ACC112 (cell line): ENCODE measurements at regions not wholly inside any gene's neighbourhood (a gene's known extent, or its start where the extent isn't known, plus 50 kb on each side); places are given as distances from the start of the nearest gene placed in this dataset.

Source experiments
- H2AFZ ChIP-seq: fragments of 200-600 bp; sonication (generic); one replicate; pipeline ENCODE4 v1.6.0; 2017; ENCODE audit warnings: antibody characterized with exemption, low read length; ENCODE audit not compliant: unreplicated experiment
- H3K27ac ChIP-seq: fragments of 200-600 bp; sonication (generic); 2 replicates; pipeline ENCODE4 v1.5.1; 2014; ENCODE audit warnings: low read depth, mild to moderate bottlenecking, antibody characterized with exemption, low read length, moderate library complexity
- H3K27me3 ChIP-seq: fragments of 200-600 bp; sonication (generic); 2 replicates; pipeline ENCODE4 v1.6.1; 2014; ENCODE audit warnings: mild to moderate bottlenecking, antibody characterized with exemption, low read length, moderate library complexity, mixed read lengths; ENCODE audit not compliant: insufficient read depth
- H3K36me3 ChIP-seq: fragments of 200-600 bp; sonication (generic); 2 replicates; pipeline ENCODE4 v1.6.1; 2016; ENCODE audit warnings: mild to moderate bottlenecking, antibody characterized with exemption, low read length, moderate library complexity, mixed read lengths; ENCODE audit not compliant: insufficient read depth
- H3K4me1 ChIP-seq: fragments of 200-600 bp; sonication (generic); one replicate; pipeline ENCODE4 v1.6.1; 2016; ENCODE audit warnings: low read length, mixed read lengths; ENCODE audit not compliant: insufficient read depth, unreplicated experiment, control insufficient read depth
- H3K4me3 ChIP-seq: fragments of 200-600 bp; sonication (generic); 2 replicates; pipeline ENCODE4 v1.5.1; 2014; ENCODE audit warnings: mild to moderate bottlenecking, low read depth, low read length
- H3K79me2 ChIP-seq: fragments of 200-600 bp; sonication (generic); one replicate; pipeline ENCODE4 v1.6.0; 2016; ENCODE audit warnings: low read length; ENCODE audit not compliant: control insufficient read depth, unreplicated experiment, insufficient read depth

DNA sequence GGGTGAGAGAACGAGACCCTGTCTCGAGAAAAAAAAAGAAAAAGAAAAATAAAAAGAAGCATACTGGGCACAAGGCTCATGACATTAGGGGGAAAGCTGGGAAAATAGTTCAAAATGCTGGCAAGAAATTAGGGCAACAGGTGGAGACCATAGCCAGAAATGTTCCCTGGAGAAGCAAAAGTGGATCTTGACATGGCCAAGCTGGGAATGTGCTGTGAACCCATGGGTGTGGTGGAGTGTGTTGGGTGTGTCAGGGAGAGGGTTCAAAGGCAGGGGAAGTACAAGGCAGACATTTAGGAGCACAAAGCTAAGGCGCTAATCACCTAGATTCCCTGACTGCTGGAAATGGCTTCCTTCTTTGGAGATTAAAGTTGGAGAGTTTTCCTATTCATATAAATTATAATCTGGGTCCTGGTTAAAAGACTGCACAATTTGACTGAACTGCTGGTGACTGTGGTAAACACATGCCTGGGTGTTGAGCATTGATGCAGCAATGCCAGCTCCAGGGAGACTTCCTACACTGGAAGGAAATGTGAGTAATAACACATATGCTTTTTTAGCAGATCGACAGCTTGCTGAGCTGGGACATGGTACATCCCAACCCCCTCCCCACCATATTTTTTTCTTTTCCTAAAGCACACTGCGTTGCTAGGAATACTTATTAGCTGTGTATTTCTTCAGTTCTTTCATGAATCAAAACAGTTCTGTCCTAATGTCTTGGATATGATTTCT is 70.1 kb upstream of the ARHGAP21 start:
- Histone ChIP-seq H2AFZ (no peak overlapping the region), H3K27ac (no peak overlapping the region), H3K79me2 (no peaks in the 10 kb centered on the region), H3K27me3 (no peaks in the 10 kb centered on the region), H3K4me1 (peaks cover 8% of the 10 kb centered on the region), H3K4me3 (no peak overlapping the region), H3K36me3 (no peaks in the 10 kb centered on the region)

DNA sequence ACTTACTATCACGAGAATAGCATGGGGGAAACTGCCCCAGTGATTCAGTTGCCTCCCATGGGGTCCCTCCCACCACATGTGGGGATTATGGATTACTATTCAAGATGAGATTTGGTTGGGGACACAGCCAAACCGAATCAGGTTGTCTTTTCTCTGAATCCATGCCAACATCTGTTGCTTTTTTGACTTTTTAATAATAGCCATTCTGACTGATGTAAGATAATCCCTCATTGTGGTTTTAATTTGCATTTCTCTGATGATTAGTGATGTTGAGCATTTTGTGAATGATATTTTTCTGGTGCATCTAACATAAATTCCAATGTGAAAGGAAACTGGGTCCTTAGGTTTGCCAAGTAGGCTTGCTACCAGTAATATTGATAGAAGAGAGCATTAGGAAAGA is 69.0 kb upstream of the ARHGAP21 start:
- no peaks in the 10 kb centered on the region for H3K79me2 ChIP-seq
- H3K27me3 ChIP-seq, result no peaks in the 10 kb centered on the region
- H3K27ac ChIP-seq, result no peak overlapping the region
- no peak overlapping the region for H2AFZ ChIP-seq
- no peaks in the 10 kb centered on the region for H3K36me3 ChIP-seq
- no peak overlapping the region for H3K4me3 ChIP-seq
- H3K4me1 ChIP-seq, result peaks cover 8% of the 10 kb centered on the region

DNA sequence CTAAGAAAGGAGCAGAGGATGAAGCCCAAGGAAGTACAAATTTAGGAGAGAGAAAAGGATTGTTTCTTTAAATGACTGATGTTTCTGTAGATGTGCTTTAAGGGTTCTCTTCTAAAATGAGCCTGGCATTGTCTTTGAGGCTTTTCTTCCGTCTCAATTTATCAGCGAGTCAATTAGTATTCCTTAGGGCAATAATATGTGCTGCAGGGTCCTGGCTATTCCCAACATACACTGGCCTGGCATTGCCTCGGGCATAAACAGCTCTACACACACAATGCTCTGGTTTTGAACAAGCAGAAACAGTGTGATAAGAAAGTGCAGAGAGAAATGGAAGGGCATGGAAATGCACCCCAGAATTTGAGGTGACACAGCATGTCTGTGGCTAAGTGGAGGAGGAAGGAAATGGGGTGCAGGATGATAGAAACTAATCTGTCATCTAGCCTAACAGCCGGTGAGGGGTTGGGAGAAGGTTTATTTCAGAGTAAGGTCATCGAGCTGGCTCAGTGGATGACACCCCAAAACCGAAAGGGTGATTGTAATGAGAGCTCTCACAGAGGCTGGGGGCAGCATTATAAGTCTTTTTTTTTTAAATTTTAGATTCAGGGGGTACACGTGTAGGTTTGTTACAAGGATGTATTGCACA is 67.5 kb upstream of the ARHGAP21 start:
- Histone ChIP-seq H2AFZ (peak overlapping the region; percentile 38), H3K4me1 (peaks cover 8% of the 10 kb centered on the region), H3K27me3 (no peaks in the 10 kb centered on the region), H3K79me2 (no peaks in the 10 kb centered on the region), H3K36me3 (no peaks in the 10 kb centered on the region), H3K27ac (no peak overlapping the region), H3K4me3 (no peak overlapping the region)

GRCh38 chr10:24790599-24790998 is 66.9 kb upstream of the ARHGAP21 start:
- Histone ChIP-seq H3K4me3 (no peak overlapping the region), H3K79me2 (no peaks in the 10 kb centered on the region), H3K27me3 (no peaks in the 10 kb centered on the region), H3K4me1 (peaks cover 8% of the 10 kb centered on the region), H3K27ac (no peak overlapping the region), H3K36me3 (no peaks in the 10 kb centered on the region), H2AFZ (no peak overlapping the region)

DNA sequence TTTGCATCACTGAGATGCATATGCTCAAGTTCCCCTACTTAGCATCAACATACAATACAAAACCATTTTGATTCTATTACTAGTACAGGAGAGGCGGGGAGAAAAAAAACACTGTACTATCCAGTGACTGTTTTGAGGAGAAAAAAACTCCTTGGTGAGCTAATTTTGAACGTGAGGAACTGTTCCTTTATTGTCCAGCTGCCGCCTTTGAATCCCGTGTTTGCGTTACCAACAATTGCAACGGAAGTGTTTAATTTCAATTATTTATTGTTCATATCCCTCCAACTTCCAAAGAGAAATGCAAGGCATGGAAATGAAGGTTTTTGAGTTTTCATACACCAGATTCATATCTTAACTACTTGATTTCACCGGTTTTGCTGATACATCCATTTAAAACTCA is 66.4 kb upstream of the ARHGAP21 start:
- no peaks in the 10 kb centered on the region for H3K36me3 ChIP-seq
- H2AFZ ChIP-seq, result no peak overlapping the region
- H3K4me3 ChIP-seq, result no peak overlapping the region
- H3K4me1 ChIP-seq, result peaks cover 8% of the 10 kb centered on the region
- H3K79me2 ChIP-seq, result no peaks in the 10 kb centered on the region
- H3K27ac ChIP-seq, result no peak overlapping the region
- H3K27me3 ChIP-seq, result no peaks in the 10 kb centered on the region

- Histone ChIP-seq H3K4me1 (no peaks in the 10 kb centered on the region), H3K27ac (no peak overlapping the region), H2AFZ (no peak overlapping the region), H3K36me3 (no peaks in the 10 kb centered on the region), H3K79me2 (no peaks in the 10 kb centered on the region), H3K27me3 (no peaks in the 10 kb centered on the region), H3K4me3 (no peak overlapping the region)
These were observed 61.2 kb upstream of the ARHGAP21 start for GRCh38 chr10:24784923-24785322.

DNA sequence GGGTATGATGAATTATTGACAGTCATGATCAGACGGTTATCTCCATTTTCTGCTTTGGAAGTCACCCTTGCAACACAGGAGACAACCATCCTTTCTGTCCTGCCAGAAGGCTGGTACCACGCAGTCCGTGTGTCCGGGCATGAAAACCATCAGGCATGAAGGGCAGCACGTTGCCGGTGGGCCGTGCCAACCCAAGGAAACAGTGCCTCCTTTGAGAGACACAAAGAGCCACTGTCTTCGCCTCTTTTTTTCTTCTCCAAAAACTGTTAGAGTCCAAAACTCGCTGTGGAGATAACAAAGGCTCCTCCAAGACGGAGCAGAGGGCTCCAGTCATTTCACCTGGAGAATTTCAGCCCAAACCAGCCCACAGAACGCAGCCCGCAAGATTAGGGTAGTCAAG is 60.4 kb upstream of the ARHGAP21 start:
- Histone ChIP-seq H2AFZ (no peak overlapping the region), H3K36me3 (no peaks in the 10 kb centered on the region), H3K4me3 (no peak overlapping the region), H3K79me2 (no peaks in the 10 kb centered on the region), H3K27ac (no peak overlapping the region), H3K4me1 (no peaks in the 10 kb centered on the region), H3K27me3 (no peaks in the 10 kb centered on the region)

DNA sequence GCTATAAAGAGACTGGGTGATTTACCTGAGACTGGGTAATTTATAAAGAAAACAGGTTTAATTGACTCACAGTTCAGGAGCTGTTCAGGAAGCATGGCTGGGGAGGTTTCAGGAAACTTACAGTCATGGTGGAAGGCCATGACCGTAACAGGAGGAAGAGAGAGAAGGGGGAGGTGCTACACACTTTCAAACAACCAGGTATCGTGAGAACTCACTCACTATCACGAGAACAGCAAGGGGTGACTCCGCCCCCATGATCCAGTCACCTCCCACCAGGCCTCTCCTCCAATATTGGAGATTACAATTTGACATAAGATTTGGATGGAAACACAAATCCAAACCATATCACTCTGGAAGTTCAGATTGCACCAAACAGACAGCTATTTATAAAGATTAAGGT is 59.8 kb upstream of the ARHGAP21 start:
- Histone ChIP-seq H3K4me3 (no peak overlapping the region), H3K36me3 (no peaks in the 10 kb centered on the region), H2AFZ (no peak overlapping the region)

DNA sequence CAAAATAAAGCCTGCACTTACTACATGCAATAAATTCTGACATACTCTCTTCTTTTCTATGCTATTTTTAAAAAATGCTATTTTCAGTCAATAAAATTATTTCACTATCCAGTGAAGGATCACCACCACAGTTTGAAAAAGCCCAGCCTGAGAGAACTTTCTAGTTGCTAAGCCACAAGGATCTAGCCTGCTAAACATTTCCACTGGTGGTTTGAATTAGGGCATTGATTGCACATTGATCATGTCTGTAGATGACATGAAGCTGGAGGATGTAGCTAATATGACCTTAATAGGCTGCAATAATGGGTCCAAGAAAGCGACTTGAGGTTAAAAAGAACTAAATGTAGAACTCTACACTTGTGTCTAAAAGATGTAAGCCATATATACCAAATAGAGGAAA is 56.0 kb upstream of the ARHGAP21 start:
- Histone ChIP-seq H3K4me1 (no peaks in the 10 kb centered on the region), H3K79me2 (no peaks in the 10 kb centered on the region), H3K4me3 (no peak overlapping the region), H3K36me3 (no peaks in the 10 kb centered on the region), H3K27me3 (no peaks in the 10 kb centered on the region), H2AFZ (no peak overlapping the region), H3K27ac (no peak overlapping the region)

More for the DNA sequence above, 59.8 kb upstream of the ARHGAP21 start:
- Histone ChIP-seq H3K4me1 (no peaks in the 10 kb centered on the region), H3K27ac (no peak overlapping the region), H3K79me2 (no peaks in the 10 kb centered on the region), H3K27me3 (no peaks in the 10 kb centered on the region)

GRCh38 chr10:24778298-24778697 is 54.6 kb upstream of the ARHGAP21 start:
- Histone ChIP-seq H3K4me1 (no peaks in the 10 kb centered on the region), H3K4me3 (no peak overlapping the region), H3K36me3 (no peaks in the 10 kb centered on the region), H3K27me3 (no peaks in the 10 kb centered on the region), H3K79me2 (no peaks in the 10 kb centered on the region), H2AFZ (no peak overlapping the region), H3K27ac (no peak overlapping the region)

DNA sequence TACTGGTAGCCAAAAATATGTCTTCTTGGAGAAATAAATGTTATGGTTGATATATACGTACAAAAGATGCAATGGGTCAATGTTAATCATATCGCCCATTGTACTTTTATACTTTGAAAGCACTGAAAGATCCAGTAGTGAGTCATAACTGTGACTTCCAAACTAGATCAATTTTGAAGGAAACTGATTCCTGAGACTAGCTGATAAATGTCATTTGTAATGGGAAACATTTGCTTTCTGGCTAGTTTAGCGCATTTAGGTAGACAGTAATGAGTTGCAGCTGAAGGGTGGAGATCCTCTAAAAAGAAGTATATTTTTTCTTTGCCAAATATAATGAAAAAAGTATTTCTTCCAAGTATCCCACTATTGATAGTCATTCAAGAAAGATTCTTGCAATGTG is 53.5 kb upstream of the ARHGAP21 start:
- H3K4me3 ChIP-seq, result no peak overlapping the region
- no peaks in the 10 kb centered on the region for H3K36me3 ChIP-seq
- H2AFZ ChIP-seq, result no peak overlapping the region
- no peaks in the 10 kb centered on the region for H3K4me1 ChIP-seq
- H3K27ac ChIP-seq, result no peak overlapping the region
- H3K79me2 ChIP-seq, result no peaks in the 10 kb centered on the region
- no peaks in the 10 kb centered on the region for H3K27me3 ChIP-seq
